ENCODE measurements at regions not wholly inside any gene's neighbourhood (a gene's known extent, or its start where the extent isn't known, plus 50 kb on each side); places are given as distances from the start of the nearest gene placed in this dataset.

GRCh38 chr13:62167650-62168172 is 752.1 kb upstream of the PCDH20 start:
- TF ChIP-seq CTCF (IDR thresholded peaks at IDR 0.05; ENCODE audit: low read depth, low read length) = no peak
- TF ChIP-seq EZH2phosphoT487 (IDR thresholded peaks at IDR 0.05; ENCODE audit: low read depth) = no peak
